B cell (primary cell): ENCODE measurements at regions not wholly inside any gene's neighbourhood (a gene's known extent, or its start where the extent isn't known, plus 50 kb on each side); places are given as distances from the start of the nearest gene placed in this dataset.
"Not testable (repeated sequence)": the region's sequence is repeated elsewhere in the genome, so short reads cannot be mapped to it uniquely, and the experiment has no call there.

ENCODE experiments used
- ATAC-seq: fragments of 200-7000 bp; cut with Tn5 transposase; one replicate; pipeline ENCODE4 v1.10.0; 2021; ENCODE audit warnings: low read depth, mild to moderate bottlenecking, moderate number of reproducible peaks, moderate library complexity
- CTCF ChIA-PET: fragments of 350-600 bp; sonication (Branson Sonifier 250); formaldehyde crosslinking; loops from one replicate; lab custom pipeline; 2021; ENCODE audit warnings: antibody characterized with exemption, inconsistent platforms; lab: Charles Lee
- POLR2A ChIA-PET: fragments of 350-600 bp; sonication (Branson Sonifier 250); formaldehyde crosslinking; loops from one replicate; lab custom pipeline; 2021; ENCODE audit warnings: antibody characterized with exemption; lab: Charles Lee
- DNase-seq: peaks from one replicate; pipeline ENCODE4 v3.0.0; 2013
- H2AFZ ChIP-seq: 2 replicates; pipeline ENCODE4 v1.6.1; 2012; ENCODE audit warnings: mild to moderate bottlenecking, low read depth, low read length; ENCODE audit not compliant: insufficient read depth, poor library complexity, severe bottlenecking
- H3K27ac ChIP-seq, 2 donors: 1 replicate in 1 of 2; 2 replicates in 1 of 2; pipeline ENCODE4 v1.5.1; 2012 to 2013; ENCODE audit warnings: low read length in 2 of 2, mild to moderate bottlenecking in 2 of 2, moderate library complexity in 1 of 2
- H3K27me3 ChIP-seq, 4 experiments: fragments of 200-600 bp in 1 of 4; sonication (generic) in 1 of 4; replicated peaks in 1 of 4; 1 replicate in 2 of 4; 2 replicates in 2 of 4; pipeline versions ENCODE4 v1.6.1 to v1.7.0; 2013 to 2016; ENCODE audit warnings: low read length in 3 of 4, mild to moderate bottlenecking in 2 of 4, mixed read lengths in 1 of 4, moderate library complexity in 1 of 4; ENCODE audit not compliant: insufficient read depth in 4 of 4, control insufficient read depth in 3 of 4; ENCODE audit errors: control extremely low read depth in 1 of 4
- H3K36me3 ChIP-seq, 2 experiments: replicated peaks in 1 of 2; 1 replicate in 1 of 2; 2 replicates in 1 of 2; pipeline versions ENCODE4 v1.6.1 to v1.7.1; 2013; ENCODE audit warnings: low read length in 1 of 2; ENCODE audit not compliant: insufficient read depth in 2 of 2, control insufficient read depth in 1 of 2; ENCODE audit errors: control extremely low read depth in 1 of 2, extremely low read depth in 1 of 2
- H3K4me1 ChIP-seq, 2 donors: fragments of 200-600 bp in 1 of 2; sonication (generic) in 1 of 2; 1 replicate in 1 of 2; 2 replicates in 1 of 2; pipeline versions ENCODE4 v1.5.1 to v1.6.1; 2013 to 2017; ENCODE audit warnings: low read length in 2 of 2; ENCODE audit not compliant: control insufficient read depth in 2 of 2, insufficient read depth in 2 of 2
- H3K4me2 ChIP-seq: replicated peaks from 2 replicates; pipeline ENCODE3; 2012; ENCODE audit warnings: mild to moderate bottlenecking, low read depth, low read length; ENCODE audit not compliant: poor library complexity, severe bottlenecking
- H3K4me3 ChIP-seq, 5 experiments: fragments of 200-600 bp in 1 of 5; sonication (generic) in 1 of 5; 1 replicate in 3 of 5; 2 replicates in 2 of 5; pipeline versions ENCODE4 v1.5.1 to v1.7.0; 2011 to 2016; ENCODE audit warnings: low read length in 4 of 5, mild to moderate bottlenecking in 4 of 5, low read depth in 2 of 5, control low read depth in 1 of 5, moderate library complexity in 1 of 5; ENCODE audit not compliant: insufficient read depth in 1 of 5; ENCODE audit errors: control extremely low read depth in 1 of 5, extremely low read depth in 1 of 5
- H3K79me2 ChIP-seq: fragments of 200-600 bp; sonication (generic); one replicate; pipeline ENCODE4 v1.6.0; 2016; ENCODE audit warnings: low read length; ENCODE audit not compliant: control insufficient read depth, insufficient read depth
- H3K9ac ChIP-seq: fragments of 200-600 bp; sonication (generic); 2 replicates; pipeline ENCODE4 v1.6.1; 2017; ENCODE audit warnings: mild to moderate bottlenecking, low read length, moderate library complexity
- H3K9me3 ChIP-seq, 3 donors: one replicate each; pipeline versions ENCODE4 v1.6.1 to v1.7.1; 2013; ENCODE audit warnings: low read length in 2 of 3; ENCODE audit not compliant: control insufficient read depth in 2 of 3, insufficient read depth in 1 of 3; ENCODE audit errors: control extremely low read depth in 1 of 3
- H4K20me1 ChIP-seq: 2 replicates; pipeline ENCODE4 v1.6.0; 2012; ENCODE audit warnings: mild to moderate bottlenecking, low read length; ENCODE audit not compliant: insufficient read depth, control insufficient read depth, poor library complexity, severe bottlenecking
- H3K27ac Mint-ChIP-seq: one replicate; pipeline ENCODE4 v1.8.0; 2021; ENCODE audit warnings: mixed read lengths
- H3K27me3 Mint-ChIP-seq: one replicate; pipeline ENCODE4 v1.8.0; 2021; ENCODE audit warnings: mixed read lengths
- H3K4me1 Mint-ChIP-seq: one replicate; pipeline ENCODE4 v1.8.0; 2021; ENCODE audit warnings: mixed read lengths
- H3K4me3 Mint-ChIP-seq: one replicate; pipeline ENCODE4 v1.8.0; 2021; ENCODE audit warnings: mixed read lengths
- H3K9me3 Mint-ChIP-seq: one replicate; pipeline ENCODE4 v1.8.0; 2022; ENCODE audit warnings: mixed read lengths; ENCODE audit not compliant: insufficient read depth
- EZH2 ChIP-seq: IDR thresholded peaks from 2 replicates; pipeline ENCODE4 v1.6.1; 2012; ENCODE audit warnings: borderline replicate concordance, low read depth, mild to moderate bottlenecking, moderate library complexity, low read length; ENCODE audit not compliant: insufficient read depth, poor library complexity, severe bottlenecking
- WGBS: methylation state at CpG from one replicate; pipeline ENCODE4 v1.1.5; 2013; ENCODE audit warnings: missing lambda C conversion rate; ENCODE audit not compliant: insufficient coverage; 5-methylcytosine and 5-hydroxymethylcytosine counted together
- intact Hi-C: fragments of 100-400 bp; cut with micrococcal nuclease; formaldehyde crosslinking; loops from one replicate; pipeline ENCODE4 v1.10.0; 2022
- TF ChIP-seq, protein P1 (sequence below): fragments of 200-600 bp; IDR thresholded peaks from one replicate; pipeline ENCODE4 v1.8.0; 2022; ENCODE audit warnings: antibody characterized with exemption, mild to moderate bottlenecking

DNA sequence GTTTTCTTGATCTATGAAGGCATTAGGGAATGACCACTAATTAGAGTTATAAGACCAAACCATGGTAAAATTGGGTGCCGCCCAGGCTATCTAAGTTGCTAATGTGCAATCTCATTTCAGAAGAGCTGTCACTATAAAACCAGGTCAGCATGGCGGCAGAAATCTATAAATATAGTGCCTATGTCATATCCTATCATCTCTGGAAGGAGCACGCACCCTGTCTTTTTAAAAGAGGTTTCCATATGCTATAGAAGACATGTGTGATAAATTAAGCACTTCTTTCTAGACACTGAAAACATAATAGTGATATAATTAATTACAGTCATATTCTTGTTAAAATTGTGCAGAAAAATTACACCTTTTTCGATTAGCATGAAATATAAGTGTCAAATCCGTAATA is 152.0 kb upstream of the MDFIC2 start:
- no peak overlapping the region for H3K4me3 Mint-ChIP-seq
- H3K27ac Mint-ChIP-seq = no peak overlapping the region
- Histone ChIP-seq H3K9ac (no peak overlapping the region), H3K9me3 (peaks cover 0 to 8% (median 4%) of the 10 kb centered on the region in 3 donors), H3K4me3 (no peak overlapping the region), H3K27ac (no peak overlapping the region), H4K20me1 (no peaks in the 10 kb centered on the region), H2AFZ (no peak overlapping the region), H3K36me3 (no peaks in the 10 kb centered on the region), H3K4me1 (no peaks in the 10 kb centered on the region), H3K27me3 (peaks cover 0 to 2% (median 0%) of the 10 kb centered on the region in 4 experiments), H3K4me2 (no peak overlapping the region), H3K79me2 (no peaks in the 10 kb centered on the region)
- intact Hi-C loops = no loop called here
- ATAC-seq (no peak), DNase-seq (no peak)
- no CpG with 5 or more reads among the region's 5 CpGs for WGBS
- ChIA-PET CTCF (no interaction called here), POLR2A (no interaction called here)
- no peaks in the 10 kb centered on the region for H3K4me1 Mint-ChIP-seq
- TF ChIP-seq, protein P1, sequence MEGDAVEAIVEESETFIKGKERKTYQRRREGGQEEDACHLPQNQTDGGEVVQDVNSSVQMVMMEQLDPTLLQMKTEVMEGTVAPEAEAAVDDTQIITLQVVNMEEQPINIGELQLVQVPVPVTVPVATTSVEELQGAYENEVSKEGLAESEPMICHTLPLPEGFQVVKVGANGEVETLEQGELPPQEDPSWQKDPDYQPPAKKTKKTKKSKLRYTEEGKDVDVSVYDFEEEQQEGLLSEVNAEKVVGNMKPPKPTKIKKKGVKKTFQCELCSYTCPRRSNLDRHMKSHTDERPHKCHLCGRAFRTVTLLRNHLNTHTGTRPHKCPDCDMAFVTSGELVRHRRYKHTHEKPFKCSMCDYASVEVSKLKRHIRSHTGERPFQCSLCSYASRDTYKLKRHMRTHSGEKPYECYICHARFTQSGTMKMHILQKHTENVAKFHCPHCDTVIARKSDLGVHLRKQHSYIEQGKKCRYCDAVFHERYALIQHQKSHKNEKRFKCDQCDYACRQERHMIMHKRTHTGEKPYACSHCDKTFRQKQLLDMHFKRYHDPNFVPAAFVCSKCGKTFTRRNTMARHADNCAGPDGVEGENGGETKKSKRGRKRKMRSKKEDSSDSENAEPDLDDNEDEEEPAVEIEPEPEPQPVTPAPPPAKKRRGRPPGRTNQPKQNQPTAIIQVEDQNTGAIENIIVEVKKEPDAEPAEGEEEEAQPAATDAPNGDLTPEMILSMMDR = no peak
- no peak for TF ChIP-seq EZH2
- H3K9me3 Mint-ChIP-seq = peaks cover 5% of the 10 kb centered on the region
- H3K27me3 Mint-ChIP-seq = peaks cover 8% of the 10 kb centered on the region

DNA sequence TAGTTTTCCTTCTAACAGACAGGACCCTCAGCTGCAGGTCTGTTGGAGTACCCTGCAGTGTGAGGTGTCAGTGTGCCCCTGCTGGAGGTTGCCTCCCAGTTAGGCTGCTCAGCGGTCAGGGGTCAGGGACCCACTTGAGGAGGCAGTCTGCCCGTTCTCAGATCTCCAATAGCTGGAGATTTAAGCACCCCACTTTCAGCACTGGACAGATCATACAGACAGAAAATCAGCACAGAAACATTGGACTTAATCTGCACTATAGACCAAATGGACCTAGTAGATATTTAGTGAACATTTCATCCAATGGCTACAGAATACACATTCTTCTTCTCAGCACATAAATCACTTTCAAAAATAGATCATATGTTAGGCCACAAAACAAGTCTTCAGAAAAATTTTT is 137.8 kb upstream of the MDFIC2 start:
- H3K9ac ChIP-seq, H3K36me3 ChIP-seq, H3K79me2 ChIP-seq, ATAC-seq, H3K4me3 Mint-ChIP-seq, H3K4me1 ChIP-seq, H3K27ac ChIP-seq, H3K27me3 Mint-ChIP-seq, H3K27me3 ChIP-seq, H3K4me2 ChIP-seq, CTCF ChIA-PET, H4K20me1 ChIP-seq, DNase-seq, intact Hi-C loops, H3K27ac Mint-ChIP-seq, H3K9me3 Mint-ChIP-seq, H2AFZ ChIP-seq, H3K9me3 ChIP-seq, H3K4me3 ChIP-seq, POLR2A ChIA-PET, H3K4me1 Mint-ChIP-seq: not testable (repeated sequence)
- 48% methylated on average over 2 of the region's 2 CpGs for WGBS

DNA sequence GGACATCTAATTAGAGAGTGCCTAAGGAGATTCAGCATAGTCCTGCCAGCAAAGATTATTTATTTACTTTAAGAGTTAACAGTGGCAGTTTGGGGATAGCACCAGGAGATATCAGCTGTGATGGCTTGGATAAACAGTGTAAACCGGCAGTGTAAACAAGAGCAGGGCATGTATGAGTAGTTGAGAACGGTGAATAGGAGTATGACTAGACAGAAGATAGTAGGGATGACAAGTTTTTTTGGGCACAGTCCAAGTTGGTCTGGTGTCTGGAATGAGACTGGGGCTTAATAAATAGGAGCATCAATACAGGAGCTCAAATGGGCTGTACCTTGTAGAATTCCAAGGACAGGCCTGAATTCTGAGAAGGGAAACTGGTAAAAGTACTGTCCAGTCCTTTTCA is 123.0 kb upstream of the MDFIC2 start:
- H3K9me3 ChIP-seq, CTCF ChIA-PET, intact Hi-C loops, H3K27ac ChIP-seq, H3K27ac Mint-ChIP-seq, POLR2A ChIA-PET, H3K27me3 ChIP-seq, H3K9ac ChIP-seq, H4K20me1 ChIP-seq, H3K4me1 ChIP-seq, H3K4me3 ChIP-seq, DNase-seq, H3K4me1 Mint-ChIP-seq, H3K27me3 Mint-ChIP-seq, H3K79me2 ChIP-seq, H3K4me2 ChIP-seq, H3K36me3 ChIP-seq, H3K4me3 Mint-ChIP-seq, H3K9me3 Mint-ChIP-seq, ATAC-seq, H2AFZ ChIP-seq: not testable (repeated sequence)
- WGBS = 100% methylated on average over 2 of the region's 2 CpGs
